Heart left ventricle (tissue), 13 donors: ENCODE measurements at regions not wholly inside any gene's neighbourhood (a gene's known extent, or its start where the extent isn't known, plus 50 kb on each side); places are given as distances from the start of the nearest gene placed in this dataset.

Experiments used
- POLR2A ChIP-seq, 2 donors: fragments of 450-650 bp; IDR thresholded peaks; one replicate each; pipeline ENCODE4 v1.6.1; 2017; ENCODE audit warnings: antibody characterized with exemption in 2 of 2, mild to moderate bottlenecking in 2 of 2, moderate library complexity in 2 of 2
- TF ChIP-seq, protein P1 (sequence below), 12 donors: fragments of 200-600 bp; sonication (generic) in 4 of 12; IDR thresholded peaks; one replicate each; pipeline versions ENCODE4 v1.5.0 to v1.8.0; 2018 to 2022; ENCODE audit warnings: antibody characterized with exemption in 12 of 12, mild to moderate bottlenecking in 5 of 12
- donor health status: ischemic (EF 13 %, LVEDD 7.1; RV severe dilation, severe dysfunction).
- donor health status: DM: no; HTN: yes; CAD: no.
- donor health status: DM: no; HTN: no; CAD: no.
- donor health status: ischemic (EF 25% LVEDD 6.9; RV normal size, moderate dysfunction).
- donor health status: ischemic (EF 25% LVEDD 5.7; RV mildly dilated, moderate dysfunction).
- donor health status: ischemic (EF 35%, LVEDD 5.7; RV mildly dilated, moderate dysfunction).
- donor health status: nonischemic (EF 11% LVEDD 7.7; RV severe dilation, severe dysfunction).
- donor health status: DM: yes; HTN: yes; CAD: no.
- donor health status: PGD.
- donor health status: ischemic (EF 29% LVEDD 5.4; RV normal size, mild dysfunction).
- donor health status: nonischemic (EF 23%, LVEDD 6.1; RV moderate dilation, normal function).

DNA sequence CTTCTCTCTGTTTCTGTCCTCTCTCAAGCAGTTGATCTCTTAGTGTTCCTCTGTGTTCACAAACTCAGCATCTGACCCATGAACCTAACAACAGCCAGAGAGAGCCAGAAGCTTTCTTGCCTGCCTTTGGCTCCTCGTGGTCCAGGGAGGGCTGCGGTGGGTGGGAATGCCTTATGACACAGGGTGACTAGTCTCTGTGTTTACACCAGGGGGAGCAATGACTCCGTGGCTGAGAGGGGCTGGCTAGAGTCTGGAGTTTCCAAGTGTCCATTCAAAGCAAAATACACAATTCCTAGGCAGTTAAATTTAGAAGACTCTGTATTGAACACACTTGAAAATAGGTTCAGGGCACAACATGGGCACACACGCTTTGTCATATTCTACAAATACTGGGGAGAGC is 370.0 kb upstream of the FRG2C start:
- TF ChIP-seq POLR2A (IDR thresholded peaks at IDR 0.05): no peak
- TF ChIP-seq, protein P1, sequence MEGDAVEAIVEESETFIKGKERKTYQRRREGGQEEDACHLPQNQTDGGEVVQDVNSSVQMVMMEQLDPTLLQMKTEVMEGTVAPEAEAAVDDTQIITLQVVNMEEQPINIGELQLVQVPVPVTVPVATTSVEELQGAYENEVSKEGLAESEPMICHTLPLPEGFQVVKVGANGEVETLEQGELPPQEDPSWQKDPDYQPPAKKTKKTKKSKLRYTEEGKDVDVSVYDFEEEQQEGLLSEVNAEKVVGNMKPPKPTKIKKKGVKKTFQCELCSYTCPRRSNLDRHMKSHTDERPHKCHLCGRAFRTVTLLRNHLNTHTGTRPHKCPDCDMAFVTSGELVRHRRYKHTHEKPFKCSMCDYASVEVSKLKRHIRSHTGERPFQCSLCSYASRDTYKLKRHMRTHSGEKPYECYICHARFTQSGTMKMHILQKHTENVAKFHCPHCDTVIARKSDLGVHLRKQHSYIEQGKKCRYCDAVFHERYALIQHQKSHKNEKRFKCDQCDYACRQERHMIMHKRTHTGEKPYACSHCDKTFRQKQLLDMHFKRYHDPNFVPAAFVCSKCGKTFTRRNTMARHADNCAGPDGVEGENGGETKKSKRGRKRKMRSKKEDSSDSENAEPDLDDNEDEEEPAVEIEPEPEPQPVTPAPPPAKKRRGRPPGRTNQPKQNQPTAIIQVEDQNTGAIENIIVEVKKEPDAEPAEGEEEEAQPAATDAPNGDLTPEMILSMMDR (IDR thresholded peaks at IDR 0.05): peak; percentile 42 to 85 (median 76)
